GM19023 (cell line): ENCODE measurements at regions not wholly inside any gene's neighbourhood (a gene's known extent, or its start where the extent isn't known, plus 50 kb on each side); places are given as distances from the start of the nearest gene placed in this dataset.
A peak's percentile ranks its signal among the peaks of the same experiment; 100 is the strongest.

Source experiments
- ATAC-seq: cut with Tn5 transposase; IDR thresholded peaks from one replicate; pipeline ENCODE4 v1.9.1; 2021; ENCODE audit warnings: mild to moderate bottlenecking, moderate library complexity; ENCODE audit not compliant: unreplicated experiment

GRCh38 chr2:136250131-136250530 lies 132.2 kb upstream of the CXCR4 start:
- ATAC-seq: no peak

GRCh38 chr2:136248907-136249306 lies 131.0 kb upstream of the CXCR4 start:
- ATAC-seq: no peak

GRCh38 chr2:136248242-136248641 lies 130.3 kb upstream of the CXCR4 start:
- ATAC-seq: no peak

- ATAC-seq: no peak
Observed at GRCh38 chr2:136247204-136247950, 129.4 kb upstream of the CXCR4 start.

GRCh38 chr2:136246086-136246669 lies 128.2 kb upstream of the CXCR4 start:
- peak; percentile 90 for ATAC-seq

GRCh38 chr2:136245211-136245610 lies 127.3 kb upstream of the CXCR4 start:
- ATAC-seq: no peak

- ATAC-seq: no peak
Observed at GRCh38 chr2:136244536-136244885, 126.6 kb upstream of the CXCR4 start.

GRCh38 chr2:136243638-136244535 lies 125.9 kb upstream of the CXCR4 start:
- ATAC-seq: no peak

- ATAC-seq: no peak
Observed at GRCh38 chr2:136242687-136243277, 124.8 kb upstream of the CXCR4 start.

GRCh38 chr2:136242100-136242499 lies 124.2 kb upstream of the CXCR4 start:
- ATAC-seq: no peak

GRCh38 chr2:136239079-136239685 lies 121.2 kb upstream of the CXCR4 start:
- peak; percentile 21 for ATAC-seq

- peak; percentile 82 for ATAC-seq
Observed at GRCh38 chr2:136238286-136239078, 120.5 kb upstream of the CXCR4 start.

- ATAC-seq: no peak
Observed at GRCh38 chr2:136236019-136236418, 118.1 kb upstream of the CXCR4 start.

GRCh38 chr2:136235546-136235945 lies 117.6 kb upstream of the CXCR4 start:
- ATAC-seq: no peak

- ATAC-seq: no peak
Observed at GRCh38 chr2:136234261-136234660, 116.3 kb upstream of the CXCR4 start.

- ATAC-seq: no peak
Observed at GRCh38 chr2:136233298-136233697, 115.3 kb upstream of the CXCR4 start.

GRCh38 chr2:136232456-136233172 lies 114.7 kb upstream of the CXCR4 start:
- no peak for ATAC-seq

- no peak for ATAC-seq
Observed at GRCh38 chr2:136230464-136230863, 112.5 kb upstream of the CXCR4 start.

- no peak for ATAC-seq
Observed at GRCh38 chr2:136226903-136227302, 109.0 kb upstream of the CXCR4 start.
